ENCODE measurements at regions not wholly inside any gene's neighbourhood (a gene's known extent, or its start where the extent isn't known, plus 50 kb on each side); places are given as distances from the start of the nearest gene placed in this dataset.
"Not testable (repeated sequence)": the region's sequence is repeated elsewhere in the genome, so short reads cannot be mapped to it uniquely, and the experiment has no call there.

GRCh38 chr5:101288633-101289032 lies 385.6 kb upstream of the ST8SIA4 start:
- no peaks in the 10 kb centered on the region for H3K4me1 Mint-ChIP-seq
- H3K27me3 Mint-ChIP-seq (ENCODE audit: low read depth) = no peaks in the 10 kb centered on the region
- TF ChIP-seq, protein P1, sequence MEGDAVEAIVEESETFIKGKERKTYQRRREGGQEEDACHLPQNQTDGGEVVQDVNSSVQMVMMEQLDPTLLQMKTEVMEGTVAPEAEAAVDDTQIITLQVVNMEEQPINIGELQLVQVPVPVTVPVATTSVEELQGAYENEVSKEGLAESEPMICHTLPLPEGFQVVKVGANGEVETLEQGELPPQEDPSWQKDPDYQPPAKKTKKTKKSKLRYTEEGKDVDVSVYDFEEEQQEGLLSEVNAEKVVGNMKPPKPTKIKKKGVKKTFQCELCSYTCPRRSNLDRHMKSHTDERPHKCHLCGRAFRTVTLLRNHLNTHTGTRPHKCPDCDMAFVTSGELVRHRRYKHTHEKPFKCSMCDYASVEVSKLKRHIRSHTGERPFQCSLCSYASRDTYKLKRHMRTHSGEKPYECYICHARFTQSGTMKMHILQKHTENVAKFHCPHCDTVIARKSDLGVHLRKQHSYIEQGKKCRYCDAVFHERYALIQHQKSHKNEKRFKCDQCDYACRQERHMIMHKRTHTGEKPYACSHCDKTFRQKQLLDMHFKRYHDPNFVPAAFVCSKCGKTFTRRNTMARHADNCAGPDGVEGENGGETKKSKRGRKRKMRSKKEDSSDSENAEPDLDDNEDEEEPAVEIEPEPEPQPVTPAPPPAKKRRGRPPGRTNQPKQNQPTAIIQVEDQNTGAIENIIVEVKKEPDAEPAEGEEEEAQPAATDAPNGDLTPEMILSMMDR (IDR thresholded peaks at IDR 0.05; ENCODE audit: unreplicated experiment in 3 of 3) = no peak
- peaks cover 3% of the 10 kb centered on the region for H3K9me3 Mint-ChIP-seq
- no peaks in the 10 kb centered on the region for H3K36me3 Mint-ChIP-seq (ENCODE audit: low read depth)
- no peak overlapping the region for H3K27ac Mint-ChIP-seq
- H3K4me3 Mint-ChIP-seq = no peak overlapping the region

GRCh38 chr5:101284736-101285375 lies 381.8 kb upstream of the ST8SIA4 start:
- TF ChIP-seq, protein P1 (IDR thresholded peaks at IDR 0.05; ENCODE audit: unreplicated experiment in 3 of 3) = no peak
- no peaks in the 10 kb centered on the region for H3K9me3 Mint-ChIP-seq
- H3K27me3 Mint-ChIP-seq (ENCODE audit: low read depth) = no peaks in the 10 kb centered on the region
- no peak overlapping the region for H3K4me3 Mint-ChIP-seq
- no peak overlapping the region for H3K27ac Mint-ChIP-seq
- H3K4me1 Mint-ChIP-seq = no peaks in the 10 kb centered on the region
- H3K36me3 Mint-ChIP-seq (ENCODE audit: low read depth) = no peaks in the 10 kb centered on the region

GRCh38 chr5:101283938-101284337 lies 380.9 kb upstream of the ST8SIA4 start:
- H3K9me3 Mint-ChIP-seq; H3K4me3 Mint-ChIP-seq; H3K36me3 Mint-ChIP-seq (ENCODE audit: low read depth); H3K27me3 Mint-ChIP-seq (ENCODE audit: low read depth); H3K4me1 Mint-ChIP-seq; H3K27ac Mint-ChIP-seq: not testable (repeated sequence)

- H3K27me3 Mint-ChIP-seq (ENCODE audit: low read depth) = no peaks in the 10 kb centered on the region
- no peak overlapping the region for H3K27ac Mint-ChIP-seq
- no peaks in the 10 kb centered on the region for H3K9me3 Mint-ChIP-seq
- TF ChIP-seq, protein P1 (IDR thresholded peaks at IDR 0.05; ENCODE audit: unreplicated experiment in 3 of 3) = no peak
- H3K4me1 Mint-ChIP-seq = no peaks in the 10 kb centered on the region
- no peak overlapping the region for H3K4me3 Mint-ChIP-seq
- H3K36me3 Mint-ChIP-seq (ENCODE audit: low read depth) = no peaks in the 10 kb centered on the region
Observed at GRCh38 chr5:101278917-101279316, 375.8 kb upstream of the ST8SIA4 start.

DNA sequence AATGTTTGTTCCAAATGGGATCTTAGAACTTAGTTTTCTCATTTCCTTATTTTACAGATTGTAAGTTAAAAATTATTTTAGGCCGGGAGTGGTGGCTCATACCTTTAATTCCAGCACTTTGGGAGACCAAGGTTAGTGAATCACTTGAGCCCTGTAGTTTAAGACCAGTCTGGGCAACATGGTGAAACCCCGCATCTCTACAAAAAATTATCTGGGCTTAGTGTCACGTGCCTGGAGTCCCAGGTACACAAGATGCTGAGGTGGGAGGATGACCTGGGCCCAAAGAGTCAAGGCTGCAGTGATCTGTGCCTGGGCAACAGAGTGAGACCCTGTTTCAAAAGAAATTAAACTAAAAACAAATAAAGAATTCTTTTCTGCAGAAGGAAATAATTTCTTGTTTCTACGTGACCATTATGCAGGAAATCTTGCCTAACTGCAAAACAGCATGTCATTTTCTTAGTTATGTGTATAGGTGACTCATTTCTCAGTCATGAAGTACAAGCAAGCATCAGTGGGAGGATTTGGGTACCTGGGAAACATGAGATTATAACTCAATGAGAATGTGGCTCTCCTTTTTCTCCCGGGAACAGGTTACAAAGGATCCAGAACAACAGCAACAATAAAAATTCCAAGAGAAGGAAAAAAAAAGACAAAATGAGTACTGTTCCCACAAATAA lies 375.1 kb upstream of the ST8SIA4 start:
- TF ChIP-seq, protein P1 (IDR thresholded peaks at IDR 0.05; ENCODE audit: unreplicated experiment in 3 of 3) = no peak

DNA sequence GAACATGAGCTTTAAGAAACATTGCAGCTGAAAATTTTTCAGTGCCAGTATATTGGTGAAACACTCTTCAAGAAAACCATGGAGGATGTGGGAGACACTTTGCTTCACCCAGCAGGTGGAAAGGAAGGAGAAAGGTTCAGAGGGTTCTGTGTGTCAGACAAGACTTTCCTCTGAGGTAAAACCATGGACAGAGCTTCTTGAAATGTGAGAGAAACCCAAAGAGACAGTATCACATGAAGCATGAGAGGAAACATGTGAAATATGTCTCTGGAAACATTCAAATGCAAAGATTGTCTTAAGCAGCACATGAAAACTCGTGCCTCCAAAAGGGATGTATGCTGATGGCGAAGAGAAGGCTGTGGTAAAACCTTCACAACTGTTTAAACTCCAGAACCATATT lies 368.9 kb upstream of the ST8SIA4 start:
- Mint-ChIP-seq H3K27ac (no peak overlapping the region), H3K27me3 (ENCODE audit: low read depth) (no peaks in the 10 kb centered on the region), H3K9me3 (no peaks in the 10 kb centered on the region), H3K4me1 (no peaks in the 10 kb centered on the region), H3K4me3 (no peak overlapping the region), H3K36me3 (ENCODE audit: low read depth) (no peaks in the 10 kb centered on the region)
- TF ChIP-seq, protein P1 (IDR thresholded peaks at IDR 0.05; ENCODE audit: unreplicated experiment in 3 of 3) = no peak

More for the DNA sequence above, 375.1 kb upstream of the ST8SIA4 start:
- H3K27ac Mint-ChIP-seq = no peak overlapping the region
- H3K4me1 Mint-ChIP-seq = no peaks in the 10 kb centered on the region
- H3K4me3 Mint-ChIP-seq = no peak overlapping the region
- H3K27me3 Mint-ChIP-seq (ENCODE audit: low read depth) = no peaks in the 10 kb centered on the region
- no peaks in the 10 kb centered on the region for H3K9me3 Mint-ChIP-seq
- no peaks in the 10 kb centered on the region for H3K36me3 Mint-ChIP-seq (ENCODE audit: low read depth)
